AG04450 (cell line): ENCODE measurements at regions not wholly inside any gene's neighbourhood (a gene's known extent, or its start where the extent isn't known, plus 50 kb on each side); places are given as distances from the start of the nearest gene placed in this dataset.

ENCODE experiments used
- CTCF ChIA-PET: fragments of 300-600, 350-600 bp; formaldehyde crosslinking; extraction: SDS; loops from one replicate; lab custom pipeline; 2022; ENCODE audit warnings: antibody characterized with exemption, inconsistent platforms; lab: Charles Lee
- POLR2A ChIA-PET: fragments of 350-600 bp; formaldehyde crosslinking; extraction: SDS; loops from one replicate; lab custom pipeline; 2021; ENCODE audit warnings: antibody characterized with exemption, inconsistent platforms; lab: Yijun Ruan, JAX
- DNase-seq: peaks from one replicate; pipeline ENCODE4 v3.0.0-alpha.2; 2011; ENCODE audit warnings: low read depth, low spot score
- H3K27ac ChIP-seq: one replicate; pipeline ENCODE4 v1.5.1; 2012; ENCODE audit warnings: low read depth, low read length, control low read depth
- H3K27me3 ChIP-seq: one replicate; pipeline ENCODE4 v1.6.0; 2012; ENCODE audit warnings: low read length; ENCODE audit not compliant: control insufficient read depth, insufficient read depth
- H3K4me3 ChIP-seq: 2 replicates; pipeline ENCODE4 v1.5.1; 2011; ENCODE audit warnings: mild to moderate bottlenecking, low read depth, low read length, control low read depth
- H3K9me3 ChIP-seq: 2 replicates; pipeline ENCODE4 v1.5.1; 2012; ENCODE audit warnings: low read length; ENCODE audit not compliant: control insufficient read depth, insufficient read depth
- CTCF ChIP-seq: IDR thresholded peaks from 2 replicates; pipeline ENCODE4 v1.5.1; 2011; ENCODE audit warnings: low read depth, low read length, control low read depth, inconsistent platforms

DNA sequence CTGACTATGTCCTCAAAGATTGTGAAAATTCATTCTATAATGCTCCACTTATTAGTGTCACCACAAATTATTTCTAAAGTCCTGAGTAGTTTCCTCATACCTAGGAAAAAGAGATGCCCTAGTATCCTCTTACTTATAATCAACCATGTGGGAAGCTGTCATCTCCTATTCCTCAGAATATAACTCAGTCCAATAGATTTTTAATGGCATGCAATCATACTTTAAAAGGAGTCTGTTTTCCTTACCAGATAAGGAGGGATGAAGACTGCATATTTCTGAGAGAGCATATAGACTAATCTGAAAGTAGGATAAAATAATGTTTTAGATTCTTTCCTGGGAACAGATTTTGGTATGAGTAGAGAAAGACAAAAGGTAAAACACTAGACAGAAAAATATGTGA, 727.7 kb upstream of the GRM3 start:
- no peaks in the 10 kb centered on the region for H3K27me3 ChIP-seq
- no peak for TF ChIP-seq CTCF
- ChIA-PET POLR2A (no interaction called here), CTCF (no interaction called here)
- no peak overlapping the region for H3K27ac ChIP-seq
- H3K9me3 ChIP-seq, result no peaks in the 10 kb centered on the region
- no peak overlapping the region for H3K4me3 ChIP-seq
- no peak for DNase-seq

GRCh38 chr7:85914437-85914836, 727.6 kb upstream of the SEMA3D start:
- Histone ChIP-seq H3K27ac (no peak overlapping the region), H3K9me3 (no peaks in the 10 kb centered on the region), H3K4me3 (no peak overlapping the region), H3K27me3 (no peaks in the 10 kb centered on the region)
- TF ChIP-seq CTCF, result no peak
- ChIA-PET POLR2A (no interaction called here), CTCF (no interaction called here)
- DNase-seq, result no peak

DNA sequence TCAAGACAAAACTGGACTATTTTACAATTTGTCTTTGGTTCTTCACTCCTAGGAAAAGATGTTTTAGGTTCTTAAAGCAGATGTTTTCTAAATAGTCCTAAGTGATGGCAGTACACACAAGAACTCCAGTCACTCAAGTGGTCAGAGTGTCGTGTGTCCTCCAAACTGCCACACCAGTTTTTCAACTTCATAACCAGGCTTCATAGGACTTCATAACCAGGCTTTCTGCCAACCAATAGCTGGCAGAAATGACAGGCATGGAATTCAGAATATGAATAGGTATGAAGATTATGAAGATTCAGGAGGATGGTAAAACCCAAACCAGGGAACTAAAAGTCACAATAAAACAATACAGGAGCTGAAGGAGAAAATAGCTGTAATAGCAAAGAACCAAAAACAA, 721.2 kb upstream of the SEMA3D start:
- no peak for DNase-seq
- Histone ChIP-seq H3K9me3 (no peaks in the 10 kb centered on the region), H3K4me3 (no peak overlapping the region), H3K27me3 (no peaks in the 10 kb centered on the region), H3K27ac (no peak overlapping the region)
- POLR2A ChIA-PET, result no interaction called here
- TF ChIP-seq CTCF, result no peak
- CTCF ChIA-PET, result no interaction called here

DNA sequence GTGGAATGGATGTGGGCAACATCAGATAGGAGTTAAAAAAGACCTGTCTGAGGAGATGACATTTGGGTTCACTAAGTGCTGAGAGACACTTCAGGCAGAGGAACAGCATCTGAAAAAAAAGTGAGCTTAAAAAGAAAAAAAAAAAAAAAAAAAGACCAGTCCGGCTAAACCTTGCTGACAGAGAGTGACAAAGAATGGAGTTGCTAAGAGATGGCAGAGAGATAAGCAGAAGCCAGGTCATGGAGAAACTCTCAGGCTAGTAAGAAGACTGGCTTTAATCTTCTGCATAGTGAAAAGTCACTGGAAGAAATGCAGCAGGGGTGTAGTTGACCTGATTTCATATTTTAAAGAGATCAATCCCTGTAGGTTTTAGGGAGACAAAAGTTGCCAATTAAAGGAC, 711.1 kb upstream of the SEMA3D start:
- H3K27me3 ChIP-seq, result no peaks in the 10 kb centered on the region
- DNase-seq, result no peak
- ChIA-PET POLR2A (no interaction called here), CTCF (no interaction called here)
- H3K27ac ChIP-seq, result no peak overlapping the region
- H3K4me3 ChIP-seq, result no peak overlapping the region
- H3K9me3 ChIP-seq, result no peaks in the 10 kb centered on the region
- TF ChIP-seq CTCF, result no peak

DNA sequence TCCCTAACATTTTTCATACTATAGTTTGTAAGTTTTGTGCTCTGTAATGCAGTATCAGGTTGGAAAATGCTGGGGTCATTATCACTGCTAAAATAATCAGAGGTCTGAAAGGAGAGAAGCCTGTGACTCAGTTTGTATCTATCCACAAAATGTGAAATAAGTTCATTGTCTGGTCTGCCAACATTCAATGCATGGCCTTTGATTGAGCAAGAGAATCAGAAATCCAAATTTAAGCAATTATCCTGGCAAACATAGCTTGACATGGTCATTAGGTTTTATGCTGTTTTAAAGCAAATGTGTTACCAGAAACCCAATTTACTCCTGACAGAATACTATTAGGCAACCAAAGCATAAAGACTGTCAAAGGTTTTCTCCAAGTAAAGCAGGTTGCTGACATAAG, 709.7 kb upstream of the SEMA3D start:
- TF ChIP-seq CTCF, result no peak
- no peak overlapping the region for H3K27ac ChIP-seq
- no peaks in the 10 kb centered on the region for H3K9me3 ChIP-seq
- no peaks in the 10 kb centered on the region for H3K27me3 ChIP-seq
- no peak overlapping the region for H3K4me3 ChIP-seq
- ChIA-PET CTCF (interaction anchor here (1.1 kb wide), 1 partner anchor 1009 kb away, joined by 4 read pairs; no protein-coding TSS in a partner anchor), POLR2A (no interaction called here)
- DNase-seq, result no peak
